Urothelium cell line (cell line): ENCODE measurements at regions not wholly inside any gene's neighbourhood (a gene's known extent, or its start where the extent isn't known, plus 50 kb on each side); places are given as distances from the start of the nearest gene placed in this dataset.

Experiments
- DNase-seq: peaks from one replicate; pipeline ENCODE4 v3.0.0; 2011; ENCODE audit warnings: low spot score, mixed read lengths
- FAIRE-seq: peaks from 2 replicates; lab custom pipeline; 2011; peaks lifted over from hg19 to GRCh38; lab: Jason Lieb, UNC

DNA sequence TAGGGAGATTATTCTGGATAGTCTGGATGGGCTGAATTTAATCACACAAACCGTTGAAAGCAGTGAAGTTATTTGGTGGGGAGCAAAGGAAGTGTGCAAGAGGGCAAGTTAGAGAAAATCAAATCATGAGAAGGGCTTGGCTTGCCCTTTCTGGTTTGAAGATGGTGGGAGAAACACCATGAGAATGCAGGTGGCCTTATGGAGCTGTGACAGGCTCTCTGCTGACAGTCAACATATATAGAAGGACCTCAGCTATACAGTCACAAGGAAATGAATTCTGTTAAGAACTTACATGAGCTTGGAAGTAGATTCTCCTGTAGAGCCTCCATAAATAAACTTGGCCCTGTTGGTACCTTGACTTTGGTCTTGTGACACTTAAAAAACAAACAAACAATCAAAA lies 72.3 kb downstream of the GMNC start:
- no peak for FAIRE-seq
- no peak for DNase-seq

DNA sequence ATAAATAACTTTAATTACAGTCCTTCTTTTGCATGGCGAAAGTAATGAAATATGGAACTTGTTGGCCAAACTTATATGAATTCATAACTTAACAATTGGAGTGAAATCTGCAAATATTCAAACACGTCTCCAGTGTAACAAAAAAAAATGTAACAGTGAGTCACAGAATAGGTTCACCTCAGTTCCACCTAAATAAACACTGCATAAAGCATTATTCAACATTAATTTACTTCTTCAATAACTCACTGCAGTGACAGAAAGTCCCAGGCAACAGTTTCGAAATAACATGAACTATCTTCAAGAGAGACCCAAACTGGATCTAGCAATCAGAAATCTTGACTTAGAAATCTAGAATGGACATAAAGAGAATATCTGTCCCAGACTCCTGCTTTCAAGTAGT lies 75.6 kb downstream of the GMNC start:
- no peak for FAIRE-seq
- no peak for DNase-seq

DNA sequence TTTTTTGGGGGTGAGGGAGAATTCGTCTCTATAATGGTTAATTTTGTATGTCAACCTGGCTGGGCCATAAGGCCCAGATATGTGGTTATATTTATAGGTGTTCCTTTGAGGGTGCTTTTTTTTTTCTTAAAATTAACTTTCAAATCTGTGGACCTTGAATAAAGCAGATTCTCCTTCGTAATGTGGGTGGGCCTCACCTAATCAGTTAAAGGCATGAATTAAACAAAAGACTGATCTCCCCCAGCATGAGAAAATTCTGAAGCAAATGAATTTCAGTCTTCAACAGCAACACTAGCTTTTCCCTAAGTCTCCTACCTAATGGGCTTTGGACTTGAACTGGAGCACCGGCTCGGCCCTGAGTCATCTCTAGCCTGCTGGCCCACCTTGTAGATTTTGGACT lies 77.4 kb downstream of the GMNC start:
- FAIRE-seq = no peak
- DNase-seq = no peak

DNA sequence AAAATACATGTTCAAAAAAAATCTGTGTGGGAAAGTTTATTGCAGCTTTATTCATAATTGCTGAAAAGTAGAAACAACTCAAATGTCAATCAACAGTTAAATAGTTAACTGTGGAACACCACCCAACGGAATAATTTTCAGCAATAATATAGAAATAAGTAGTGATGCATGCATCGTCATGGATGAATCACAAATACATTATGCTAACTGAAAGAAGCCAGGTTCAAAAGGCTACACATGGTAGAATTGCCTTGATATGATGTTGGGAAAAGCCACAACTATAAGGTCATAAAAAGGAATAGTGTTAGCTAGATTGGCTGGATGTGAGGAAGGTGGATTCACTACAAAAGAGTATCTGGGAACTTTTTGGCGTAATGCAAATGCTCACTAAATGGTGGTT lies 82.0 kb downstream of the GMNC start:
- DNase-seq = no peak

DNA sequence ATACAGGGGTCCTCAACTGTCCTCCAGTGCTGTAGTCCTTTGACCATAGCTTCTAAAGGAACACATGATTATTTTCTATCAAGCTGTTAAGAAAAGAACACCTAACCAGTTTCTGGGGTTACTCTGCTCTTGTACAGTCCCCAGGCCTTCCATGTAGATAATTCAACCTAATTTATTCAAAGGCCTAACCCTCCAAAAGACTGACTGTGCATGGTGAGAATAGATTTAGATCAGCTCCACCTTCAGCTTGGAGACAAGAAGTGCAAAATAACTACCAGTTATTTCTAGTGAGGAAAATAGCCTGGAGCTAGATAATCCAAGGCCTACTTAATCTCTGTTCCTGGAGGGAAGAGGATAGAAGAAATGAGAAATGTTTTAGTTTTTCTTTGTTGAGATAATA lies 87.9 kb downstream of the GMNC start:
- FAIRE-seq = no peak
- no peak for DNase-seq

More for the DNA sequence above, 82.0 kb downstream of the GMNC start:
- FAIRE-seq = no peak

DNA sequence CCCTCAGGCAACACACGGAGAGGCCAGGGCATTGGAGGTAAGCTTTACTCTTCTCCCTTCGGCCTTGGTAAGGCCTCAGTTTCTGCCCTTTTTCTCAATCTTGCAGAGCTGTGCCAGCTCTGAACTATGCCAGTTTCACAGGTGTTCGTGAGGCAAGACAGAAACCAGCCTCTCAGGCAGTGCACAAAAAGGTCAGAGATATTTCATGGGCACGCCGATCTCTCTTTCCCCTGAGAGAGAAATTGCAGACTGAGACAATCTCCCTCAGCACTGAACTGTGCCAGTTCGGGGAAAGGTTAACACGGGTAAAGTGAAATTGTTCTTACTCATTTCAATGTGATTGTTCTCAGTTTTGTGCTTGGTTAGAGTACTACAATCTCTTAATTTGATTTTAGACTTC lies 88.5 kb downstream of the GMNC start:
- FAIRE-seq (no peak), DNase-seq (no peak)

DNA sequence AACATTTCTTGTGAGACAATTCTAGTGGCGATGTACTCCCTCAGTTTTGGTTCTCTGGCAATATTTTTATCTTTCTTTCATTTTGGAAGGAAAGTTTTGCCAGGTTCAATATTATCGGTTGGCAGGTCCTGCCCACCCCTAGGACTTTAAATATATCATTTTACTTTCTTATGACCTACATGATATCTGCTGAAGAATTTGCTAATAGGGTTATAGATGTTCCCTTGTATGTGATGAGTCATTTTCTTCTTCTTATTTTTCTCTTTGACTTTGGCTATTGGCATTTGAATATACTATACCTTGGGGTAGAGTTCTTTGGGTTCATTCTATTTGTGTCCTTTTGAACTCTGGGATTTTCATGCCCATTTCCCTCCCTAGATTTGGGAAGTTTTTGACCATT lies 89.7 kb downstream of the GMNC start:
- no peak for FAIRE-seq
- no peak for DNase-seq

DNA sequence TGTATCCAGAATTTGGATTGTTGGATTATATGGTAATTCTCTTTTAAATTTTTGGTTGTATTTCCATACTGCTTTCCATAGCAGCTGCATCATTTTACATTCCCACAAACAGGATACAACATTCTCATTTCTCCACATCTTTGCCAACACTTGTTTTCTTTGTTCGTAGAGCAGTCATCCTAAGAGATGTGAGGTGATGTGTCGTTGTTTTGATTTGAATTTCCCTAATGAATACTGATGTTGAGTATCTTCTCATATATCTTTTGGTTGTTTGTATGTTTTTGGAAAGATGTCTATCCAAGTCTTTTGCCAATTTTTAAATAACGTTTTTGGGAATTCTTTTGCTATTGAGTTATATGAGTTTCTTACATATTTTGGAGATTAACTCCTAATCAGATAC lies 93.6 kb downstream of the GMNC start:
- DNase-seq (no peak), FAIRE-seq (no peak)

DNA sequence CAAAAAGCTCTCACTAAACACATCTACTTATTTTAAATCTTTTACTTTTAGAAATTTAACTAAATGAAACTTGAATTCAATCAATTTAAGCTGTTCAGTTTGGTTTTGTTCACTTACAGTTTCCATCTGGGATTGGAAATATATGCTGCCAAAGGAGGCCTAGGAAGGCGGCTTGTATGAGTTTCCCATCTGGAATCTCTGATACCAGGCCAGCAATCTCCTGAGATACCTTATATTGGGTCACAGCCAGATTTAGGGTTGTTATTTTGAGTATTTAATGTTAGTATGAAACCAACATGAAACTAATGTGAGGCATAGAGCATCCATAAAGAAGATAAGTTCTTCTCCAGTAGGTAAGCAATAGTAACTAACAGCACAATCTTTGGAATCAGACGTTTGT lies 94.6 kb downstream of the GMNC start:
- FAIRE-seq = no peak

DNA sequence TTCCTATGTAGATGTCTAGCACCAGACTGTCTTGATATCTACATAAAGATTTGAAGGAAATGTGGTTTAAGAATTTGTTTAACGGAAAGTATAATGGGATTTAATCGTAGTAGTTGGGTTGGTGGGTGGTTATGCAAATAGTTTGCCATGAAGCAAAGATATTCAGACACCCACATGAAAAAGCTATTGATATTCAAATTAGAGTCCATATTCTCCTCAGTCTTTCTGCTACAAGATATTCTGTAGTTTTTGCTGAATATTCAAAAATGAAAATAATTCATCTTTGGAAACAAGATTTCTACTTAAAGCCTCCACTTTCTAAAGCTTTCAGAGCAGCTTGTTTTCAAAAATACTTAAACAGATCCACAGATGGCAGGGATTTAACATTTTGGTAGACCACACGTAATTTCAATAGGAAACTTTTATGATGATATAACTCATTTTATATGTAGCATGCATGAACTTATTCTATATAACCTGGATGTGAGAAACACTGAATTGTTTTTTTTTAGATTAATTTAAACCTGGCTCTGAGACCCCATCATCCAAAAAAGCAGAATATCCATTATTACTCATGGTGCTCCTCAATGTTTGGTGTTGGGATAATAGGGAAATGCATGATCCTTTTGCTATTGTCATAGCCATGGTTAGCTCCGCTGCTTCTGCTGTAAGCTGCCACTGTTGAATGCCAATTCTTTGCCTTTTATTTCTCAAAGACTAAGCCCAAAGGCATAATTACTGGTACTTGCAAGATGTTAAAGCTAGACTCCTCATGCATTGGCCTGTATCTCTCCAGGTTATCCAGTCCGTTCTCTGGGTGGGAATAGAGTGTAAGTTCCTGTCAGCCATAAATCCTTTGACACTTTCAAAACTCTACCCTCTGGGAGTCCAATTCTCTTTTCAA lies 98.0 kb downstream of the GMNC start:
- no peak for FAIRE-seq

More for the DNA sequence above, 94.6 kb downstream of the GMNC start:
- no peak for DNase-seq

DNA sequence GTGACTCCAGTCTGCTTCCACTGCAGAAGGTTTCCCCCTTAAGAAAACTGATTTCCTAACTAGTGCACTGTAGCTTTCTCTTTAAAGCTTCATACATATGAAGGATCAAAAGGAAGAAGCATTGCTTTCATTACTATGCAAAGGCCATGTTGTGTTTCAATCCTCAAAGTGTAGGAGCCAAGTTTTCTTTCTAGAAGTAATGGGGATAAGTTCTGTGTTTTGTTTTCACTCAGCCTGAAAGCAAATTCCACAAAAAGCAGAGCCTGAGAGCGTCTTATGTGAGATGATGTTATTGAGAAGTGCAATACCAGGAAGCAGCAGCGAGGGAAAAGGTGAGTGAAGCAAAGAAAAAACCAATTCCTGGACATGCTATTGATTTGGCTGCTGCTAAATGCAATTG lies 99.7 kb downstream of the GMNC start:
- DNase-seq (no peak), FAIRE-seq (no peak)

More for the DNA sequence above, 98.0 kb downstream of the GMNC start:
- DNase-seq = no peak

DNA sequence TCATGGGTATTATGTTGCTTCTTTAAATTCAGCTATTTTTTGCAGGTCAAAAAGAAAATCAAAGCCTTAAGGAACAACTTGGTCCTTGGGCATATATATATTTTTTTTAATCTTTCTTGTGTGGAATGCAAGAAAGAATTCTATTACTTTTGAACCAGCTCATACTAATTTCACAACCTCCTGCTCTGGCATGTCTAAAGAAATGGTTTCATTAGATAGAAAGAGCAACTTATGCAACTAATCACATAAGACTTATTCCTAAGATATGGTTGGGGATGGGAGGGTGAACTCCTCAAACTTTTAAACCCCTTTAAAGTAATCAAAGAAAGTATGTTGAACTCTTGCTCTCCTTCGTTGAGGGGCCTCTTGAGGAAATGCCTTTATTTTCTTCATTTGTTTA lies 114.9 kb downstream of the GMNC start:
- no peak for FAIRE-seq
- no peak for DNase-seq

DNA sequence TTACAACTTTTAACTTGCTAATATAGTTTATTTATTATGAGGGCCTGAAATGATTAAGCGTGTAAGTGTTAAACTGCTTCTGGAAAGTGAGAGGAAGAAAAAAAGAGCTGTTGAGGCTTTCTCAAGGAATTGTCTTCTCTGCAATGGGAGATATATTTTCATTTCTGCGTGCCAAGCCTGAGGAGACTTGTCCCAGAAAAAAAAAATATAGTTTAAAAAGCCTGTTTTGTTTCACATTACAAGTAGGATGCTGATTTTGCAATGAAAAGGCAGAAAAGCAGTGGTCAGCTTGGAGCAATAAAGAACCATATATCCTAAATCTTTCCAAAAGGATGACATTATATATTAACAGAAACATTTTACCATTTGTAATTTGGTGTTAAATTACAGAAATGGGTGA lies 115.5 kb downstream of the GMNC start:
- FAIRE-seq (no peak), DNase-seq (no peak)

DNA sequence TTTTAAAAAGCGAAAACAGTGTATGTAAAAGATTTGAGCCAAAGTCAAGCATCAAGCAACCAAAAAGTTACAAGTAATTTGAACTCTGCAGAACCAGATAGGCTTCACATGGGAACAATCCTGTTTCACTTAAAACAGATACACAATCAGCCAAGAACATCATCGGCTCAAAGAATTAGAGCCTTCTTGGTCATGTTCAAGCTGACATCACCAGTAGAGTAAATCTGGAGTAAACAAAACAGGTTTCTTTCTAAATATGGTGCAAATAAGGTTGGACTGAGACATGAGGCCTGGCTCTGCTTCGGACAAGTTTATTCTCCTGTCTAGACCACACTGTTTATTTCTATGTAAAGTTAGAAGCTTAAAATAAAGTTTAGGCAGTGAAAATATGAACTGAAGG lies 116.0 kb downstream of the GMNC start:
- DNase-seq = no peak
- no peak for FAIRE-seq

DNA sequence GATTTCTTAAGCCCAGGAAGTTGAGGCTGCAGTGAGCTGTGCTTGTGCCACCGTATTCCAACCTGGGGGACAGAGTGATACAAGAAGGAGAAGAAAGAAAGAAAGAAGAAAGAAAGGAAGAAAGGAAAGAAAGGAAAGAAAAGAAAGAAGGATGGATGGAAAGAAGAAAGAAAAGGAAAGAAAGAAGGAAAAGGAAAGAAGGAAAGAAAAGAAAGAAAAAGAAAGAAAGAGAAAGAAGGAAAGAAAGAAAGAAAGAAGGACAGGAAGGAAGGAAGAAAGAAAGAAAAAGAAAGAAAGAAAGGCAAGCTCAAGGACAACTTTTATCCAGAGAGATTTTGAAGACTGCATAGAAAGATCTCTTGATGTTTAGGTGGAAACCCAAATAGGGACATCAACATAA lies 120.7 kb downstream of the GMNC start:
- DNase-seq (no peak), FAIRE-seq (no peak)

DNA sequence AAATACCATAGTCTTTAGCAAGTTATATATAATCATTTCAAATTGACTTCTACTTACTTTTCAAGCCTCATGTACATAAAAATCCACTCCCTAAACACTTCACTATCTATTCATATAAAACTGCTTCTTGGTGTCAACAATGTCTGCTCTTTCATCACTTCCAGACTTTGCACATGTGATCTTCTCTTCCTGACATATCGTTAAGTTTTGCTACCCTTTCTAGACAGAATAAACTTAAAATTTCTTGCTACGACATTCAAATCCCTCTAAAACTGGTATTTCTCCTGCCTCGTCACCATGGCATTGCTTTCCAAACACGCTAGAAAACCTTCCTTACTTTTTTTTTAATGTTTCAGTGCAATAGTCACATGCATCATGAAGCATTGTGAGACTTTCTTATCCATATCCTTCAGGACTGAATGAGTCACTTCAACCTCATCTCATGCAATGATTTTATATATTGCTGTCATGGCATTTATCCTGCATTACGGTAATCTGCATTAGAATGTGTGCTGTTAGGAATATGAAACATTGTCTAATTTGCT lies 122.8 kb downstream of the GMNC start:
- FAIRE-seq (no peak), DNase-seq (no peak)

DNA sequence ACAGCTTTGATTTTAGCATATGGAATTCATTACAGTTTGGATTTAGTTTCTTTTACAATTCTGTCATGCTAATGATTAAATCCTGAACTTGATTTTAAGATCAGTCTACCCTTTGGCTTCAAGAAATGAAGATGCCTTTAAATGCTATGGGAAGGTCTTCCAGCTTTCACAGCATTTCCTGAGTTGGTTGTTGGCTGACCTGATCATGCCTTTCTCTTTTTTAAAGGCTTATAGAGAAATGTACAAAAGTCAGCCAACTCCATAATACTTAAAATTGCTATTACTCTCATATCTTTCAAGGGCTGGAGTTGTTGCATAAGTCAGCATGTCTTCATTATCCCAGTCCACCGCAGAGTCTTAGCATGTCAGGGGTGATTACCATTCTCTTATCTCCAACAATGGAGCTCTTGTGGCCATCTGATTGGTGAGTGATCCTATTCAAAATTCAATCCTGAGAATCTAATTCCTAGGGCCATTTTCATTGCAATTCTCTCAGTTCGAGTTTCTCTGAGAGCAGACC lies 123.8 kb downstream of the GMNC start:
- DNase-seq (no peak), FAIRE-seq (no peak)

DNA sequence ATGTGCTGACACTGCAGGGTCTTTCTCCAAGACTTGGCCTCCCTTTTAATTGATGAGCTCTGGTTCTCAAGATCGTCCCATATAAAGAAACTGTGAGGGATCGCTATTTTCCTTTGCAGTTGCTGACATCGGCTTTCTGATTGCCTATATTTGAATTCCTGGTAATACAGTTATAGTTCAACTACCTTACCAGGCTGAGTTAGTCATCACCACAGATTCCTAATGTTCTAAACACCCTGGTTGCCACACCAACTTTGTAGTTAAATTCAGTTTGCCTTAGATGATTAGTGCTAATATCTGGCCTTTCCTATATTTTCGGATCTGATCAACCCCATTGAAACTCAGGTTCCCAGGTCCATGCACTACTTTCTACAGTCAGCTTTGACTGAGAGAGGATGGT lies 125.0 kb downstream of the GMNC start:
- DNase-seq (no peak), FAIRE-seq (no peak)

DNA sequence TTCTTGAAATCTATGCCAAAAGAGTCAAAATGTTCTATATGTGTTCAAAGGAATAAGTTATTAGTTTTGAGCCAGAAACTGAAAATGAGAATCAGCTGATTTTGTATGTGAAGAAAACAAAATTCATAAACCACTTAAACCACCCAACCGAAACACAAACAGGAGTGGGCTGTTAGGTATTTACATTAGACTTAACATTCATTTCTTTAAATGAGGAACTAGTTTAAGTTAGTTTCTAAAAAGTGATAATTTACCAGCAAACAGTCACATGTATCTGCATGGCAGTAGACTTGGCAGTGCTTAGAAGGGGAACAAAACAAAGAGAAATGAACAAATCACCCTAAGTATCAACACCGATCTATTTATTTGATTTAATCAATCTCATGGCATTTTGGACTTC lies 128.0 kb downstream of the GMNC start:
- FAIRE-seq (no peak), DNase-seq (no peak)

DNA sequence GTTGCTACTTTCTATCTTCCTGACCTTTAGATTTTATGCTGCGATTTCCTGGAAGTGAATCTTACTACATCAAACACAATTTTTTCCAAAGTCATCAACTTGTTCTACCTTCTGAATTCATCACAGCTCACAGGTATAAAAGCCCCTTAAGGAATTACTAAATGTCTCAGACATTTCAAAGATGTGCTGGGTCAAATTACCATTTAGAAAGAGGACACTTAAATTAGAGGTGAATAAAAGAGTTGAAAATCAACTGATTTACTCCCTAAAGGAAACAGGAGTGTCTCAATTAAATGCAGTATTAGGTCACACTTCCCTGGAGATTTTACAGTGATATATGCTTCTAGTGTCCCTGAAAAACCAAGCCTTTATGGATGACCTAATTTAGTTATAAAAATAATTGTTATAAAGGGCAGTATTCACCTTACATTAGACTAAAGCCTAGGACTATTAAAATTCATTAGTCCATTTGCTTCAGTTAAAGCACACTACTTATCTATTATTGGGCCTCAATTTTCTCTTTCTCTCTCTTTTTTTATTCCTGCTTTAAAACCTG lies 128.8 kb downstream of the GMNC start:
- DNase-seq (no peak), FAIRE-seq (no peak)

DNA sequence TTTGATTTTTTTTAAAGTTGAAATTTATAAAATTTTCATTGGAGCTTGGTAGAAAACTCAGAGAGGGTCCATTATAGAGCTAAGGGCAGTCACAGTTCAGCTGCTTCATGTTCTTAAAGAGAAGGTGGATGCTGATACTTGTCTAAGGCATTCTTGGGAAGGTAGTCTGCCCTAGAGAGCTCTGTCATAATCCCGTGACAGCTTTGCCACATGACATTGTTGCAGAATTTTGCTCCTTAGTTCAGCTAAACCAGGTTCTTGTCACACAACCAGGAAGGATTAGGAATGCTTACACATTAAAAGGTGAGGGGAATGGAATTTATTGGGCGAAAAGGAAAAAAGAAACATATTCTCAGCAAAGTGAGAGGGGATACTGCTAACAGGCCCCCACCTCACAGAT lies 130.9 kb downstream of the GMNC start:
- no peak for DNase-seq
- FAIRE-seq = no peak

DNA sequence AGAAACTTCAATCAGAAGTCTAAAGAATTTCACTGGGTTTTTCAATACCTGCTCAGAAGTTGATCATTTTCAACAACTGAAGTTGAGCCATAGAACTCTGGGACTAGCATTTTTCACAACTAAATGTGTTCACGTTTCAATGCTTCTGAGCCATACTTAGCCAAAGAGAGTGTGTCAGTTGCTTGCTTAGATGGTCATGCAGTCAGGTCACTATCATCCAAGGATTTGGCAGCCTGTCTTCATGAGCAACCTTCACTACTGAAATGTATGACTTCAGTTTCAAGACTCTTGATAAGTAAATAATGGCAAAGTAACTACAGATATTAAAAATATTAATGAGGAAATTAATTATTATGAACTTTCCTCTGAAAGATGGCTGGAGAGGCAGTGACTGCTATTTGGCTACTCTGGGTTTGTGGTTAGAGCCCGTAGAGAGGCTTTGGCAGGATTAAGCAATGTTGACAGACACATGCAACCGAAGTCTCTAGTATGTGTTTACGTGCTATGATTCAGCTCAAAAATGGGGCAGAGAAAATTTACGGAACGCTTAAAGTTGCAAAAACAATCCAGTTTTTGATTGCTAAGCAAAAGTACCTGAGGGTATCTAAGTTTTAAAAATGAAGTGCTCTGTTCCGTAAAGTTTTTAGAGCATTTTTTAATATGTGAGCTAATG lies 133.8 kb downstream of the GMNC start:
- FAIRE-seq (no peak), DNase-seq (peak; percentile 6)
